PC-3 (cell line): ENCODE measurements at regions not wholly inside any gene's neighbourhood (a gene's known extent, or its start where the extent isn't known, plus 50 kb on each side); places are given as distances from the start of the nearest gene placed in this dataset.

Experiments used
- ATAC-seq: fragments of 200-7000 bp; cut with Tn5 transposase; 2 replicates; pipeline ENCODE4 v1.9.1; 2020; ENCODE audit warnings: mild to moderate bottlenecking, moderate library complexity
- BruUV-seq: library from RNA; stranded (reverse); fragments of 400-500 nt; replicated peaks from 2 replicates; lab custom pipeline; 2021; lab: Mats Ljungman, UMichigan
- CTCF ChIA-PET: fragments of 300-600 bp; sonication (Branson Sonifier 250); formaldehyde crosslinking; loops from one replicate; lab custom pipeline; 2022; ENCODE audit warnings: antibody characterized with exemption; lab: Charles Lee
- POLR2A ChIA-PET: fragments of 300-600 bp; sonication (Branson Sonifier 250); formaldehyde crosslinking; loops from one replicate; lab custom pipeline; 2022; ENCODE audit warnings: antibody characterized with exemption; ENCODE audit not compliant: unreplicated experiment; lab: Charles Lee
- DNase-seq: peaks from one replicate; pipeline ENCODE4 v3.0.0-alpha.2; 2015
- H2AFZ ChIP-seq: fragments of 300-600 bp; sonication (generic); 2 replicates; pipeline ENCODE4 v1.6.0; 2016; ENCODE audit warnings: antibody characterized with exemption, low read length
- H3F3A ChIP-seq: fragments of 300-600 bp; sonication (generic); one replicate; pipeline ENCODE4 v1.6.0; 2017; ENCODE audit warnings: antibody characterized with exemption, low read length, control low read depth, mild to moderate bottlenecking; ENCODE audit not compliant: unreplicated experiment
- H3K27ac ChIP-seq: fragments of 300-600 bp; sonication (generic); 2 replicates; pipeline ENCODE4 v1.5.1; 2016; ENCODE audit warnings: mild to moderate bottlenecking, low read length
- H3K27me3 ChIP-seq: fragments of 300-600 bp; sonication (generic); 2 replicates; pipeline ENCODE4 v1.6.1; 2016; ENCODE audit warnings: low read length, mixed read lengths
- H3K36me3 ChIP-seq: fragments of 300-600 bp; sonication (generic); 2 replicates; pipeline ENCODE4 v1.6.1; 2016; ENCODE audit warnings: low read depth, mixed run types, low read length, mixed read lengths
- H3K4me1 ChIP-seq: fragments of 300-600 bp; sonication (generic); 2 replicates; pipeline ENCODE4 v1.5.1; 2016; ENCODE audit warnings: low read length; ENCODE audit not compliant: insufficient read depth
- H3K4me2 ChIP-seq: fragments of 300-600 bp; sonication (generic); 2 replicates; pipeline ENCODE4 v1.6.0; 2016; ENCODE audit warnings: low read length
- H3K4me3 ChIP-seq: fragments of 300-600 bp; sonication (generic); 2 replicates; pipeline ENCODE4 v1.5.1; 2016; ENCODE audit warnings: mild to moderate bottlenecking, low read length, mixed read lengths
- H3K79me2 ChIP-seq: fragments of 300-600 bp; sonication (generic); 2 replicates; pipeline ENCODE4 v1.6.1; 2017; ENCODE audit warnings: low read length, mixed read lengths
- H3K9ac ChIP-seq: fragments of 300-600 bp; sonication (generic); 2 replicates; pipeline ENCODE4 v1.6.0; 2016; ENCODE audit warnings: mild to moderate bottlenecking, low read length
- H3K9me2 ChIP-seq: fragments of 300-600 bp; sonication (generic); replicated peaks from 2 replicates; pipeline ENCODE4 v1.6.1; 2016; ENCODE audit warnings: mixed run types, low read length, mixed read lengths
- H3K9me3 ChIP-seq: fragments of 300-600 bp; sonication (generic); 2 replicates; pipeline ENCODE4 v1.6.1; 2016; ENCODE audit warnings: low read length, mixed read lengths
- H4K20me1 ChIP-seq: fragments of 300-600 bp; sonication (generic); 2 replicates; pipeline ENCODE4 v1.6.1; 2016; ENCODE audit warnings: low read length, mixed read lengths
- CTCF ChIP-seq: fragments of 300-600 bp; sonication (generic); conservative IDR thresholded peaks from 2 replicates; pipeline ENCODE4 v1.5.1; 2017; ENCODE audit warnings: antibody characterized with exemption, low read depth, mild to moderate bottlenecking, low read length
- EZH2 ChIP-seq: fragments of 300-600 bp; sonication (generic); IDR thresholded peaks from one replicate; pipeline ENCODE4 v1.6.1; 2017; ENCODE audit warnings: antibody characterized with exemption, mild to moderate bottlenecking, low read length; ENCODE audit not compliant: unreplicated experiment
- EZH2phosphoT487 ChIP-seq: fragments of 300-600 bp; sonication (generic); IDR thresholded peaks from 2 replicates; pipeline ENCODE4 v1.6.1; 2018; ENCODE audit warnings: mild to moderate bottlenecking, antibody characterized with exemption, low read length, borderline replicate concordance
- intact Hi-C: fragments of 100-400 bp; cut with micrococcal nuclease; formaldehyde crosslinking; loops from 2 replicates; pipeline ENCODE4 v1.9.0; 2023

GRCh38 chr6:113375950-113376846, 480.9 kb upstream of the MARCKS start:
- Histone ChIP-seq H3K9me3 (no peaks in the 10 kb centered on the region), H3K27ac (no peak overlapping the region), H3K9ac (no peak overlapping the region), H2AFZ (0 out of 2 replicates have a peak overlapping the region, but pooled peaks have one; percentile 52), H3K4me1 (peaks cover 12% of the 10 kb centered on the region), H3F3A (no peaks in the 10 kb centered on the region), H3K4me3 (no peak overlapping the region), H3K4me2 (peak overlapping the region; percentile 28), H3K36me3 (no peaks in the 10 kb centered on the region), H3K9me2 (no peaks in the 10 kb centered on the region), H3K27me3 (no peaks in the 10 kb centered on the region), H4K20me1 (no peaks in the 10 kb centered on the region), H3K79me2 (no peaks in the 10 kb centered on the region)
- ChIA-PET POLR2A (no interaction called here), CTCF (no interaction called here)
- no peak for TF ChIP-seq CTCF
- TF ChIP-seq EZH2phosphoT487, result no peak
- no peak for TF ChIP-seq EZH2
- intact Hi-C loops, result no loop called here
- peak; percentile 39 for DNase-seq
- no TSS peak for BruUV-seq
- 0 out of 2 replicates have a peak, but pooled peaks have one; percentile 42 for ATAC-seq

GRCh38 chr6:113376847-113377165, 480.3 kb upstream of the MARCKS start:
- H3K4me1 ChIP-seq, result peaks cover 12% of the 10 kb centered on the region
- H4K20me1 ChIP-seq, result no peaks in the 10 kb centered on the region
- H3K9ac ChIP-seq, result no peak overlapping the region
- no peaks in the 10 kb centered on the region for H3K9me3 ChIP-seq
- H3K4me3 ChIP-seq, result no peak overlapping the region
- H3K9me2 ChIP-seq, result no peaks in the 10 kb centered on the region
- no peaks in the 10 kb centered on the region for H3K79me2 ChIP-seq
- H3K36me3 ChIP-seq, result no peaks in the 10 kb centered on the region
- BruUV-seq, result no TSS peak
- intact Hi-C loops, result no loop called here
- DNase-seq, result no peak
- CTCF ChIA-PET, result no interaction called here
- H3K4me2 ChIP-seq, result no peak overlapping the region
- no peaks in the 10 kb centered on the region for H3K27me3 ChIP-seq
- POLR2A ChIA-PET, result no interaction called here
- H2AFZ ChIP-seq, result no peak overlapping the region
- H3K27ac ChIP-seq, result no peak overlapping the region
- TF ChIP-seq CTCF (no peak), EZH2phosphoT487 (no peak), EZH2 (no peak)
- H3F3A ChIP-seq, result no peaks in the 10 kb centered on the region
- no peak for ATAC-seq

- no peaks in the 10 kb centered on the region for H3K36me3 ChIP-seq
- no peak for TF ChIP-seq CTCF
- TF ChIP-seq EZH2phosphoT487, result no peak
- ChIA-PET CTCF (no interaction called here), POLR2A (no interaction called here)
- no peaks in the 10 kb centered on the region for H4K20me1 ChIP-seq
- H3K9me2 ChIP-seq, result no peaks in the 10 kb centered on the region
- no peak overlapping the region for H3K4me3 ChIP-seq
- ATAC-seq (no peak), DNase-seq (no peak)
- H3K27me3 ChIP-seq, result no peaks in the 10 kb centered on the region
- intact Hi-C loops, result no loop called here
- BruUV-seq, result no TSS peak
- H3K79me2 ChIP-seq, result no peaks in the 10 kb centered on the region
- H3K9ac ChIP-seq, result no peak overlapping the region
- no peak overlapping the region for H3K27ac ChIP-seq
- no peaks in the 10 kb centered on the region for H3F3A ChIP-seq
- no peak overlapping the region for H2AFZ ChIP-seq
- no peak overlapping the region for H3K4me2 ChIP-seq
- no peaks in the 10 kb centered on the region for H3K9me3 ChIP-seq
- H3K4me1 ChIP-seq, result peaks cover 12% of the 10 kb centered on the region
These were observed 479.7 kb upstream of the MARCKS start for GRCh38 chr6:113377362-113377942.
